ENCODE measurements at regions not wholly inside any gene's neighbourhood (a gene's known extent, or its start where the extent isn't known, plus 50 kb on each side); places are given as distances from the start of the nearest gene placed in this dataset.
"Not testable (repeated sequence)": the region's sequence is repeated elsewhere in the genome, so short reads cannot be mapped to it uniquely, and the experiment has no call there.

GRCh38 chr13:84831666-84832657 lies 949.7 kb upstream of the SLITRK1 start:
- no peak for DNase-seq

GRCh38 chr13:84823528-84823927 lies 941.3 kb upstream of the SLITRK1 start:
- no peak overlapping the region for H3K4me3 Mint-ChIP-seq
- H3K27ac Mint-ChIP-seq = no peak overlapping the region
- DNase-seq (no peak), ATAC-seq (replicated peaks) (no peak)
- H3K36me3 Mint-ChIP-seq = no peaks in the 10 kb centered on the region
- peaks cover 0 to 3% of the 10 kb centered on the region in 2 donors for H3K9me3 Mint-ChIP-seq
- H3K27me3 Mint-ChIP-seq = no peaks in the 10 kb centered on the region
- no peaks in the 10 kb centered on the region for H3K4me1 Mint-ChIP-seq

More at GRCh38 chr13:84831666-84832657, 949.7 kb upstream of the SLITRK1 start:
- H3K4me3 Mint-ChIP-seq = no peak overlapping the region
- ATAC-seq (replicated peaks) = no peak
- H3K27ac Mint-ChIP-seq = no peak overlapping the region
- peaks cover 0 to 4% of the 10 kb centered on the region in 2 donors for H3K9me3 Mint-ChIP-seq
- H3K36me3 Mint-ChIP-seq = no peaks in the 10 kb centered on the region
- H3K27me3 Mint-ChIP-seq = no peaks in the 10 kb centered on the region
- H3K4me1 Mint-ChIP-seq = no peaks in the 10 kb centered on the region

DNA sequence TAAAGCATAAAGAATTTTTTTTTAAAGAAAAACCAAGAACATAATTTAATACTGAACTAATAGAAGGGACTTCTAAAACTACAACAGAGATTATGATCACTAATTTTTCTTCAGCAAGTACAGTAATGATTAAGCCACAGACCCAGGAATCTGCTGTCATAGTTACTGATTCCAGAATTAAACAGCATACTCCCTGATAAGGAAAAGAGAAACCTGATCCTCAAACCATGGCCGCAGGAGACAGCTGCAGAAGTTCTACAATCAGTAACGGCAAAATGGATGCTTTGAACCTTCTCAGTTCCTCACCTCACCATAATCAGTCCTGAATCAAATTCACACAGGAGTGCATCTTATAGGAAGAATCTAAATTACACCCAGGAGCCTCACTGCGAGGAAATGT lies 939.0 kb upstream of the SLITRK1 start:
- DNase-seq = no peak
- Mint-ChIP-seq H3K36me3 (no peaks in the 10 kb centered on the region), H3K4me1 (no peaks in the 10 kb centered on the region), H3K27me3 (no peaks in the 10 kb centered on the region), H3K27ac (no peak overlapping the region), H3K9me3 (peaks cover 0 to 3% of the 10 kb centered on the region in 2 donors), H3K4me3 (no peak overlapping the region)
- no peak for ATAC-seq (replicated peaks)

DNA sequence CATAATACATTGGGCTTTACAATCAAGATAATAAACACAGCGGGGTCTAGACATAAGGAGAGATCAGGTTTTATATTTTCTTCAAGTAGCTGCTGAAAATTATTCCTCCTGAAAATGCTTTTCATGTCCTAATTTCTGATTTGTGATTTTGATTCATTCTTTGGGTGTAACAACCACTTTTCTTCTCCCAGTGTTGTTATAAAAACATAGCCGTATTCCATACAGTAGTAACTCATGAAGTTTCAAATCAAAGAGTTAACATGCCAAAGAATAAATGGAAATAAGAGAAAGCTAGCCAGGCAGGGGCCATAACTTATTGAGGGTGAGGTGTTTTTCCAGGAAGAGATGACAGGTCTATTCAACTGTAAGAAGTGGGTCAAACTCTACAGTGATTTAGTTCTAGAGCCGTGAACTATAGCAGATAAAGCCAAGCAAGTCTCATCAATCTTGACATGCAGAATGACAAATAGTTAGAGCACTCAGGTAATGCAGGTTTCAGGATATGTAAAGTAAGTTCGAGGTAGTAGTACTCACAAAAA lies 934.4 kb upstream of the SLITRK1 start:
- no peaks in the 10 kb centered on the region for H3K36me3 Mint-ChIP-seq
- H3K4me1 Mint-ChIP-seq = no peaks in the 10 kb centered on the region
- H3K4me3 Mint-ChIP-seq = no peak overlapping the region
- no peak for DNase-seq
- no peaks in the 10 kb centered on the region for H3K27me3 Mint-ChIP-seq
- peaks cover 0 to 2% of the 10 kb centered on the region in 2 donors for H3K9me3 Mint-ChIP-seq
- no peak for ATAC-seq (replicated peaks)
- no peak overlapping the region for H3K27ac Mint-ChIP-seq

DNA sequence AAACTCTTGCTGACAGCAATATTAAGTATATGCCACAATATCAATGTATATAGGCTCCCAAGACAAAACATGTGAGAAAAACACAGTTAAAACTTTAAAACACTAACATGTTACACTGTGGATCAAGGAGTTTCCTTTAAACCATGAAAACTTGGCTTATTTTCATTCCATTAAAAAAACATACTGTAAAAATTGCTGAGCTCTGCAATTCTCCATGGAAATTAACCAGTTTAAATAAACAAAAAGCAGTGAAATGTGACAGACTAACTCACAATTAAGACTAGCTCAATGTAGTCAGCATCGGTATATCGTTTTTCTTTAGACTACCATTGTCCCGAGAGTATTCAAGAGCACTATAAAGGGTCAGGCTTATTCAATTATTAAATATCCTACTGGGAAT lies 930.5 kb upstream of the SLITRK1 start:
- no peaks in the 10 kb centered on the region for H3K36me3 Mint-ChIP-seq
- no peaks in the 10 kb centered on the region for H3K27me3 Mint-ChIP-seq
- no peak for ATAC-seq (replicated peaks)

DNA sequence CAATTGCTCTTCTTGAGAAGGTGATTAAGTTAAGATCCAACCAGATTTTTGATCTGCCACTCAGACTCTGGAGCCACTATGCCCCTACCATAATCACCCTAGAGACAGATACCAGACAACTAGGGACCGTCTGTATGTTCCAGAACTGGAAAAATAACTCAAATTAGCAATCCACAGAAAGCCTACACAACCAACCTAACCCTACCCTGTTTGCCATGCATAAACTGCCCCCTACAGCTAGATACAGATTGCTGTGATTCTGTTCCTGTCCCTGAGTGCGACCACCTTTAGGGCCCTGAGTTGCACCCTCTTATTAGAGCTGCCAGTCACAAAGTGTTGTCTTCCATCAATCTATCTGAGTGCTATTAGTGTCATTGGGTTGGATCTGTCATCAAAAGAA lies 929.8 kb upstream of the SLITRK1 start:
- ATAC-seq (replicated peaks) (no peak), DNase-seq (no peak)
- H3K27ac Mint-ChIP-seq = no peak overlapping the region
- no peak overlapping the region for H3K4me3 Mint-ChIP-seq
- H3K4me1 Mint-ChIP-seq = no peaks in the 10 kb centered on the region
- no peaks in the 10 kb centered on the region for H3K27me3 Mint-ChIP-seq
- no peaks in the 10 kb centered on the region for H3K36me3 Mint-ChIP-seq
- H3K9me3 Mint-ChIP-seq = no peaks in the 10 kb centered on the region

More for the DNA sequence above, 930.5 kb upstream of the SLITRK1 start:
- no peak for DNase-seq
- H3K9me3 Mint-ChIP-seq = no peaks in the 10 kb centered on the region
- no peaks in the 10 kb centered on the region for H3K4me1 Mint-ChIP-seq
- H3K27ac Mint-ChIP-seq = no peak overlapping the region
- no peak overlapping the region for H3K4me3 Mint-ChIP-seq

- no peaks in the 10 kb centered on the region for H3K36me3 Mint-ChIP-seq
- ATAC-seq (replicated peaks) = no peak
Observed at GRCh38 chr13:84810781-84811180, 928.5 kb upstream of the SLITRK1 start.

GRCh38 chr13:84802073-84802472 lies 919.8 kb upstream of the SLITRK1 start:
- ATAC-seq (replicated peaks) (no peak), DNase-seq (no peak)
- H3K27ac Mint-ChIP-seq = no peak overlapping the region
- no peaks in the 10 kb centered on the region for H3K4me1 Mint-ChIP-seq
- no peaks in the 10 kb centered on the region for H3K9me3 Mint-ChIP-seq
- H3K4me3 Mint-ChIP-seq = no peak overlapping the region
- no peaks in the 10 kb centered on the region for H3K36me3 Mint-ChIP-seq
- no peaks in the 10 kb centered on the region for H3K27me3 Mint-ChIP-seq

More at GRCh38 chr13:84810781-84811180, 928.5 kb upstream of the SLITRK1 start:
- Mint-ChIP-seq H3K27ac (no peak overlapping the region), H3K4me1 (no peaks in the 10 kb centered on the region), H3K27me3 (no peaks in the 10 kb centered on the region), H3K9me3 (no peaks in the 10 kb centered on the region), H3K4me3 (no peak overlapping the region)
- DNase-seq = no peak

GRCh38 chr13:84784443-84785153 lies 902.3 kb upstream of the SLITRK1 start:
- H3K27ac Mint-ChIP-seq = no peak overlapping the region
- no peaks in the 10 kb centered on the region for H3K27me3 Mint-ChIP-seq
- H3K9me3 Mint-ChIP-seq = peaks cover 4 to 12% of the 10 kb centered on the region in 2 donors
- no peaks in the 10 kb centered on the region for H3K4me1 Mint-ChIP-seq
- H3K36me3 Mint-ChIP-seq = no peaks in the 10 kb centered on the region
- DNase-seq = no peak
- ATAC-seq (replicated peaks) = no peak
- no peak overlapping the region for H3K4me3 Mint-ChIP-seq

DNA sequence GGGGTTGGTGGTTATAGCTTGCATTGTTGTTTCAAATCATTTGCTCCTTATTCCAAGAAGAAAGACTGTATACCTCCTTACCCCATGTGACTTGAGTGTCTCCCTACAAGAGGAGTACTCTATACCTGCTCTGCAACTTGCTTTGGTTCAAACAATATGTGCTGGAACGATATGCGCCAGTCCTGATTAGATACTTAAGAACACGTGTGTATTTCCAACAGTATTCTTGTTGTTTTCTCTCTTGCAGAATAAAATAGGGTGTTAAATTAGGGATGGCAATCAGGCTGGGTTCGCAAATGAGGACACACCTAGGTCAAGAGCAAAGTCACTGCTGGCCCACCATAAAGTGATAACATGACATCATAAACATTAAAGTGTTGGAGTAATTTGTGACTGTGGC lies 895.0 kb upstream of the SLITRK1 start:
- H3K4me1 Mint-ChIP-seq = no peaks in the 10 kb centered on the region
- ATAC-seq (replicated peaks) = peak in 1 of 2 donors; percentile 19

DNA sequence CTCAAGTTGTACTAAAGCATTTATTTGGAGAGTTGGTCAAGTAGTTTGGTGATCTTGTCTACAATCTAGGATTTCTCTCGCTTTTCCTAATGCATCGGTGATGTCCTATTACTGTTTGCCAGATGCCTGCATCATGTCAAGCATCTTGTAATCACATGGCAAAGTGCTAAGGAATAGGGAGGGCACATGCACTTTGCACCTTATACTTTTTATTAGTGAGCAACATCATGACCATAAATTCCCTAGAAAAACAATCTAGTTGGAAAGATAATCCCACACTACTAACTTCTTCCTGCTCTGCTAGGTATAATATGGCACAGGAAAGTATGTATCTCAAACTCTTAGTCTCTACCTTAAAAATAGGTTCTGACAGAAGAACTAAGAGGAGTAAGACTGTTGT lies 894.3 kb upstream of the SLITRK1 start:
- ATAC-seq (replicated peaks) = no peak
- H3K36me3 Mint-ChIP-seq = no peaks in the 10 kb centered on the region
- H3K9me3 Mint-ChIP-seq = peaks cover 0 to 4% of the 10 kb centered on the region in 2 donors
- H3K27me3 Mint-ChIP-seq = no peaks in the 10 kb centered on the region
- H3K27ac Mint-ChIP-seq = no peak overlapping the region
- no peaks in the 10 kb centered on the region for H3K4me1 Mint-ChIP-seq
- no peak for DNase-seq
- H3K4me3 Mint-ChIP-seq = no peak overlapping the region

More for the DNA sequence above, 895.0 kb upstream of the SLITRK1 start:
- H3K9me3 Mint-ChIP-seq = peaks cover 0 to 4% of the 10 kb centered on the region in 2 donors
- no peak overlapping the region for H3K27ac Mint-ChIP-seq
- no peak for DNase-seq
- H3K4me3 Mint-ChIP-seq = no peak overlapping the region
- H3K27me3 Mint-ChIP-seq = no peaks in the 10 kb centered on the region
- no peaks in the 10 kb centered on the region for H3K36me3 Mint-ChIP-seq

DNA sequence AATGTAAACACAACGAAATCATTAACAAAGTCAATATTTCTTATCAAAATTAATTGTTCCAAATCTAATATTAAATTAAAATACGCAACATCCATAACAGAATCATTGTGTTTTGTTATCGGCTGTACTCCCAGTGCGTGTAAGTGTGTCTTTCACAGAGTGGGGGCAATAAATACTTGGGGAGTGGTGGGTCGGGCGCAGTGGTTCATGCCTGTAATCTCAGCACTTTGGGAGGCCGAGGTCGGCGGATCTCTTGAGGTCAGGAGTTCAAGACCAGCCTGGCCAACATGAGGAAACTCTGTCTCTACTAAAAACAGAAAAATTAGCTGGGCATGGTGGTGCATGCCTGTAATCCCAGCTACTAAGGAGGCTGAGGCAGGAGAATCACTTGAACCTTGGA lies 893.6 kb upstream of the SLITRK1 start:
- not testable (repeated sequence) for H3K4me1 Mint-ChIP-seq; H3K9me3 Mint-ChIP-seq; H3K27me3 Mint-ChIP-seq; ATAC-seq (replicated peaks); DNase-seq; H3K4me3 Mint-ChIP-seq; H3K36me3 Mint-ChIP-seq; H3K27ac Mint-ChIP-seq

- H3K4me1 Mint-ChIP-seq = no peaks in the 10 kb centered on the region
- no peaks in the 10 kb centered on the region for H3K27me3 Mint-ChIP-seq
- no peaks in the 10 kb centered on the region for H3K9me3 Mint-ChIP-seq
- no peak overlapping the region for H3K27ac Mint-ChIP-seq
- no peak overlapping the region for H3K4me3 Mint-ChIP-seq
- no peak for ATAC-seq (replicated peaks)
- no peak for DNase-seq
- H3K36me3 Mint-ChIP-seq = no peaks in the 10 kb centered on the region
Observed at GRCh38 chr13:84774111-84774510, 891.8 kb upstream of the SLITRK1 start.

DNA sequence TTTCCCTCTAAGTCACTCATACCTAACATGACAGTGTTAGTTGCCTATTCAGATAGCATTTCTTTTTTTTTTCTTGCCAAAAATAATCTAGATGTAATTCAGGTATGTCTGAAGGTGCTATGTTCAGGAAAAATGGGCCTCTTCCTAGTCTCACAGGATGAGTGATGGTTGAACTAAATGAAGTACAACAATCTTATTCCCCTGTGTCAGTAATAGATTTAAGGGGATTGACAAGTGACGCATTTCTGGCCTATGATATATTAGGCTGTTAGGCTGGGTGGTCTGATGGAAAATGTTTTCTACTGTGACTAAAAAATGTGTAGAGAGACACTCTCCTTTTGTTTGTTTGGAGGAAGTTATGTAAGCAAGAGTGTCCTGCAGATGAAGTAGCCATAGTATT lies 878.7 kb upstream of the SLITRK1 start:
- Mint-ChIP-seq H3K9me3 (no peaks in the 10 kb centered on the region), H3K4me3 (no peak overlapping the region), H3K27ac (no peak overlapping the region), H3K36me3 (no peaks in the 10 kb centered on the region), H3K27me3 (no peaks in the 10 kb centered on the region), H3K4me1 (no peaks in the 10 kb centered on the region)
- DNase-seq = no peak
- ATAC-seq (replicated peaks) = no peak

All from stimulated activated naive B cell treated with anti-CD40 and anti-IgM and Interleukin-4, amounts not matched to agents 10 μg/mL and 1 μg/mL and 100 μg/mL, for 72 hours (primary cell).